Endothelial cell of umbilical vein (primary cell): ENCODE measurements at regions not wholly inside any gene's neighbourhood (a gene's known extent, or its start where the extent isn't known, plus 50 kb on each side); places are given as distances from the start of the nearest gene placed in this dataset.

Experiments
- JUN ChIP-seq: IDR thresholded peaks from 2 replicates; pipeline ENCODE4 v1.6.1; 2011; ENCODE audit warnings: borderline replicate concordance, low read depth; ENCODE audit not compliant: insufficient read length, insufficient read depth
- POLR2A ChIP-seq: IDR thresholded peaks from 2 replicates; pipeline ENCODE4 v1.6.1; 2012; ENCODE audit warnings: low read depth, mild to moderate bottlenecking, control low read depth, low read length
- POLR2AphosphoS5 ChIP-seq: IDR thresholded peaks from 2 replicates; pipeline ENCODE4 v1.6.1; 2012; ENCODE audit warnings: low read depth, mild to moderate bottlenecking, control low read depth, low read length, moderate library complexity; ENCODE audit not compliant: insufficient read depth
- TF ChIP-seq, protein P1 (sequence below), 2 donors: IDR thresholded peaks; 1 replicate in 1 of 2; 2 replicates in 1 of 2; pipeline ENCODE4 v1.5.1; 2011; ENCODE audit warnings: low read length in 2 of 2, mild to moderate bottlenecking in 2 of 2, moderate library complexity in 2 of 2, control low read depth in 1 of 2, inconsistent platforms in 1 of 2, low read depth in 1 of 2; ENCODE audit not compliant: insufficient read depth in 1 of 2; ENCODE audit errors: extremely low read depth in 1 of 2

DNA sequence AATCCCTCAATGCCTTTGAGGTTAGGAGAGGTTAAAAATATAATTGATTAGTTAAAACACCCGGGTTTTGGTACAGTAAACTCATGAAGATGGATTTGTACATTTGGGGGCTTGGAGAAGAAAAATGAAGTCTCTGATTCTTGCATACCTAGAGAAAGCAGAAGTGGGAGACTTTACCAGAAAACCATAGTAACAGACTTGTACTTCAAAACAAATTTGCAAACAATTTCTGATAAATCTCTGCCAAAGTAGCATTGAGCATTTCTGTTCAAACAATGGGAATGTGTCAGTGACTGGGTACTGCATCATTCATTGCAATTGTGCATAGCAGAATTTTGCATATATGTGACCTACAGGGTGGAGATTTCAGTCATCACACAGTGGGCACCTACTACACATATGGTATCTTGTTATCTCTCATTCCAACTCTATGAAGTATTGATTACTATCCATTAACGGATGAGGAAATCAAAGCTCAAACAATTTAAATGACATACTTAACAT, 256.9 kb downstream of the PLK2 start:
- TF ChIP-seq, protein P1, sequence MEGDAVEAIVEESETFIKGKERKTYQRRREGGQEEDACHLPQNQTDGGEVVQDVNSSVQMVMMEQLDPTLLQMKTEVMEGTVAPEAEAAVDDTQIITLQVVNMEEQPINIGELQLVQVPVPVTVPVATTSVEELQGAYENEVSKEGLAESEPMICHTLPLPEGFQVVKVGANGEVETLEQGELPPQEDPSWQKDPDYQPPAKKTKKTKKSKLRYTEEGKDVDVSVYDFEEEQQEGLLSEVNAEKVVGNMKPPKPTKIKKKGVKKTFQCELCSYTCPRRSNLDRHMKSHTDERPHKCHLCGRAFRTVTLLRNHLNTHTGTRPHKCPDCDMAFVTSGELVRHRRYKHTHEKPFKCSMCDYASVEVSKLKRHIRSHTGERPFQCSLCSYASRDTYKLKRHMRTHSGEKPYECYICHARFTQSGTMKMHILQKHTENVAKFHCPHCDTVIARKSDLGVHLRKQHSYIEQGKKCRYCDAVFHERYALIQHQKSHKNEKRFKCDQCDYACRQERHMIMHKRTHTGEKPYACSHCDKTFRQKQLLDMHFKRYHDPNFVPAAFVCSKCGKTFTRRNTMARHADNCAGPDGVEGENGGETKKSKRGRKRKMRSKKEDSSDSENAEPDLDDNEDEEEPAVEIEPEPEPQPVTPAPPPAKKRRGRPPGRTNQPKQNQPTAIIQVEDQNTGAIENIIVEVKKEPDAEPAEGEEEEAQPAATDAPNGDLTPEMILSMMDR (IDR thresholded peaks at IDR 0.05; ENCODE audit: extremely low read depth in 1 of 2, insufficient read depth in 1 of 2, low read depth in 1 of 2, low read length in 2 of 2), result no peak
- TF ChIP-seq POLR2AphosphoS5 (no peak), POLR2A (no peak), JUN (no peak)
